ENCODE measurements at regions not wholly inside any gene's neighbourhood (a gene's known extent, or its start where the extent isn't known, plus 50 kb on each side); places are given as distances from the start of the nearest gene placed in this dataset.
A peak's percentile ranks its signal among the peaks of the same experiment; 100 is the strongest.

GRCh38 chr12:77493302-77494168 lies 337.2 kb upstream of the NAV3 start:
- no peak for DNase-seq

DNA sequence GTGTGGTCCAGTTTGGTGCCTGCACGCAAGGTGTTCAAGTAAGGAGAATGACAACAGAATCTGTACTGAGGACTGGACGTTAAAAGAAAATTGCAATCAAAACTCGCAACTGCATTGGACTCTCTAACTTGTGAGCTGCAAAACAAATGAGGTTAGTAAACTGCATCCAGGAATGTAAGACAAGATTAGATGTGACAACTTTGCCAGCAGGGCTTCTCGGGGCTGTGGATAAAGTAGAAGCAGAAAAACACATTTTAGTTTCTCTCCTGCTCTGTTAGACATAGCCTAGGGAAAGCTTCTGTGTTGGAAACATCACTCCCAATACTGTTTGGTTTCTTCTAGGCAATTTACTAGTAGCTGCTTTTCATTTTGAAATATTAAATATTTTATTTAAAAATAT lies 338.2 kb upstream of the NAV3 start:
- no peak for DNase-seq

DNA sequence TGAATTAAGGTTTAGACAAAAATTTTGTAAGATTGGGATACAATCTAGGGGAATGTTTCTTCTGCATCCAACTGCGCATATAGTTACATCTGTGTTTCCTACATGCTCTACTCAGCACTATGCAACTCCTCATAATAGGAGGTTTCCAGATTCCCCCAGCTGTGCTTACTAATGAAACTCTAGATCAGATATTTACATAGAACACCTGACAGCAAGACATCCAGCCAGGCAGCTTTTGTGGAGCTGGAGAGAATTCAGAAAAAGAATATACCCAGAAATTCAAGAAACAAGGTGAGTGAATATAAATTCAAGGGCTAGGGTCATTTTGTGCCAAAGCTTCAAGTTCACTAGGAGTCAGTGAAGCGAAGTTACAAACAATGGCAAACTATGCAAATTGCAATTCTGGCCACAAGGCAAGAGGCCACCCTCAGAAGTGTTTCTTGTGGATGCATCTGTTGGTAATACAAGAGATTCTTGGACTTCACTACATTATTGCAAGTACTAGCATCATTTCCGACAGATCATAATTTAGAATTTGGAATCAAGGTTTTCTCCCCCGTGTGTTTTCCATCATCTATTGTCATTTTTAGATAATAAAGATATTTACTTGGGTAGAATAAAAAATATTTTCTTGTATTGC lies 341.2 kb upstream of the NAV3 start:
- DNase-seq = no peak

- DNase-seq = no peak
Measured at GRCh38 chr12:77488041-77488620, 342.6 kb upstream of the NAV3 start.

- no peak for DNase-seq
Measured at GRCh38 chr12:77486872-77487271, 343.8 kb upstream of the NAV3 start.

- DNase-seq = no peak
Measured at GRCh38 chr12:77485961-77486854, 344.5 kb upstream of the NAV3 start.

GRCh38 chr12:77481687-77482086 lies 349.0 kb upstream of the NAV3 start:
- no peak for DNase-seq

- DNase-seq = no peak
Measured at GRCh38 chr12:77477907-77478533, 352.7 kb upstream of the NAV3 start.

- DNase-seq = no peak
Measured at GRCh38 chr12:77471801-77472200, 358.9 kb upstream of the NAV3 start.

DNA sequence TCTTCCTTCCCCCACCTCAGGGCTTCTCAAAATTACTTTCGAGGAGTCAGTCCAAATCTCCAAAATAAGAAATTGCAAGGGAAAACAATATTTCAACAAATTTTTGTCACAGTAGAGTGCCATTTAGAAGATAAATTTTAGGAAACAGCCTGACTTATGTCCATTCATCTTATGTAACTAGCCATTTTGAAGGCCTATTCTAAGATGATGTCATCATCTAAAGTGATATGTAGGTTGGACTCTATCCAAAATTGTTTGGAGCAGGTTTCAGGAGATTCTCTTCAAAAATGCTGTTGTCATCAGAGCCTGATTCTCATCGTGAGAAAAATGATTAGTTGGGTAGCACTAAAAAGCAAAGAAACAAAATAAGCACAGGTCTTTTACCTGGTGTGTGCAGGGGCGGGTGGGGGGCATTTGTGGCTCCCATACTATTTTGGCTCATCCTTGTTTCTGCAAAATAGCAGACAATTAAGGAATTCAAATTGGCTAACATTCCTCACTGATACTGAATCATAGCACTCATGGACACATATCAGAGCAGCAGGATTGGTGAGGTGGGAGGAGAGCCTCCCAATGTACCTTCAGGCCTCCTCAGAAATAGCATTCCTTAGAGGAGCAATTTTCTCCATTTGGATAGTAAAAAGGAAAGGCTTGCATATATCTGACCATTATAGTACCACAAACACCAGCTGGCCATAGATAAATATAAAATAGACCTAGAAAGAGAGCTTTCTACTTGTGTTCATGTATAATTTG lies 360.9 kb upstream of the NAV3 start:
- DNase-seq = no peak

- no peak for DNase-seq
Measured at GRCh38 chr12:77442633-77443032, 377.3 kb upstream of the E2F7 start.

DNA sequence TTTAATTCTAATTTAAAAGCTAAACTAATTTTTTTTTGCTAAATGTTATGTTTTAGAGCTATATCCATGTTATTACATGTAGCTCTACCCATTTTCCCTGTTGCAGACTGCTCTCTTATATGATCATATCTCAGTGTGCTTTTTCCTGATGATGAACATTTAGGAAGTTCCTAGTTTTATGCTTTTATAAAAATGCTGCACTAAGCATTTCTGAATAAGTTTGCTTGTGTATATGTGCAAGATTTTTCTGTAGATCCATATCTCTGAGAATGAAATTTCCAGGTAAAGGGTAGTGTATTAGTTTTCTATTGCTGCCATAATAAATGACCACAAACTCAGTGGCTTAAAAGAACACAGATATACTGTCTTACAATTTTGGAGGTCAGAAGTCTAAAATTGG lies 374.4 kb upstream of the E2F7 start:
- DNase-seq = no peak

DNA sequence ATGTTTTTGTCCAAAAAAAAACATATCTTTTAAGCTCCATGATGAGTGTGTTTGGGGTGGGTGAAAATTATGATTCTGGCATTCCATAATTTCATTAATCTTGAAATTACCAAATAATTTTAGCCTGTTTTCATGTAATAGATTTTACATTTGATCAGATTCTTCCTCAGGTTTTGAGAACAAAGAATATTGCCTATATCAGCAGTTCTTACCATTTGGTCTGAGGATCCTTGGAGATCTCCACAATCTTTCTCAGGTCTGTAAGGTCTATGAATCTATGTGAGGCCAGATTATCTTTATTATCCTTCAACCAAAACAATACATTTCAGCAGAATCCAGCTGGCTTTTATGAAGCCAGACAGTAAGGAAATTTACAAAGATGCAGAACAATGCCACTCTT lies 373.3 kb upstream of the E2F7 start:
- DNase-seq = no peak

DNA sequence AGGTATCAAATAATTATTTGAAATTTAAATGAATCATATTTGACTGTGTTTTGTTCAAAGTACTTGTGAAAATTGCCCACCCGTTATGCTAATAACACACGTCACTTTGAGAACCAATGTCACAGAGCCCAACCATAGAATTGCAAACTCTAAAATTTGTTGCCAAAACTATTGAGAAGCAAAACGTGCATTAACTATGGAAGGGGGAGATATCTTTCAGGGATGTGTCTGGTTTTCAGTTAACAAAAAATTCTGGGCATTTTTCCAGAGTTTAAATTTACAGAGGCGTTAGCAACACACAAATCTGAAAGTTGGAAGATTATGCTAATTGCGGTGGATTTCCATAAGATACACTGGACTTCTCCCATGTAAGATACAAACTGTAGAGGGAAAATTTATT lies 371.8 kb upstream of the E2F7 start:
- no peak for DNase-seq

DNA sequence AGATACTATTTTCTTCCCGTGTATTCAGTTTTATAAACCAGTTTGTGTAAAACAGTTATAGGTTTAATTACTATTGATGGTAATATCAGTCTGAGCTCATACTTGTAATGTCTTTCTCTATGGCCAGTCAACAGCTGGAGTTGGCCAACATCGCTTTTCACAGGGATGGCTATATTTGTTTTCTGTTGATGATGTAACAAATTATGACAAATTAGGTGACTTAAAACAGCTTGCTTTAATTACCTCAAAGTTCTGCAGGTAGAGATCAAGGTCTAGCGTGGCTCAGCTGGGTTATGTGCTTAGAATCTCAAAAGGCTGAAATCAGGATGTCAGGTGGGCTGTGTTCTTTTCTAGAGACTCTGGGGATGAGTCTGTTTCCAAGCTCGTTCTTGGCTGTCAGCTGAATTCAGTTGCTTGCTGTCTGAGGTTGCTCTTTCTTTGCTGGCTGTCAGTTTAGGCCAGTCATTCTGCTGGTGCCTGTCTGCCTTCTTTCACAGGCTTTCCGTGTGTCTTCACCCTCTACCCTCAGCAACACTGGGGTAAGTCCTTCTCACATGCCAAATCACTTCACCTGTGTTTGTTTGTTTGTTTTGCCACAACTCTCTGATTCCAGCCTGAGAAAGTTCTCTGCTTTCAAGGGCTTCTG lies 370.2 kb upstream of the E2F7 start:
- no peak for DNase-seq

DNA sequence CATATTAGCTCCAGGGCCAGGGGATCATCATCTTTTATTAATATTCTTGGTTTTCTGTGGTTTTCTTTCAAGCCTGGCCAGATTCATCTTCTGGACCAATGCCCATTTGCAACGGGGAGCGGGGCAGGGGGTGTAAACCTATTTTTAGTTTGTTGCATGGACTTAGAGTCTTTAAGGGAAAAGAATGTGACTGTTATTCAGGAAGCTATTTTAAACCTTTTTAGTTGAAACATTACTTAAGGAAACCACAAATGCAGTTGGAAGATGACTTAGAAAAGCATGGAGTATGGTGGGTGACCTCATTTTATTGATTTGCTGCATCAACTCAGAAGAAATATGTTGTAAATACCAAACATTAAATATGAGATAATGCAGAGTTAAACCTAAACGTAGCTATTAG lies 368.4 kb upstream of the E2F7 start:
- no peak for DNase-seq

GRCh38 chr12:77429426-77429825 lies 364.1 kb upstream of the E2F7 start:
- DNase-seq = no peak

DNA sequence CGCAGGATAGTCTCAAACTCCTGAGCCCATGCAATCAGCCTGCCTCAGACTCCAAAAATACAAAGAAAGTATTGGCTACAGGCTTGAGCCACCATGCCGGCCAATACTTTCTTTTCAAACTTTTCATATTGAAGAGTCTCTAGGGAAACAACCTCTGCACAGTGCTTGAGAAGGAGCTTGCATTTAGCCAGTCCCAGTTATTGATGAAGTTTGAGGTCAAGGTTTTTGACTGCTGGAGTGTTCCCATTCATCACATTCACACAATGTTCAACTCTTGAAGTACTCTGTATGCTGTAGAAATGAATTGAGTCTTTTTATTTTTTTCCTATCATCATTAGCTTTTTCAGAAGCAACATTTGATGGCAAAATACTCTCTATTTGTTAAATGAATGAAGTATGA lies 355.8 kb upstream of the E2F7 start:
- no peak for DNase-seq

DNA sequence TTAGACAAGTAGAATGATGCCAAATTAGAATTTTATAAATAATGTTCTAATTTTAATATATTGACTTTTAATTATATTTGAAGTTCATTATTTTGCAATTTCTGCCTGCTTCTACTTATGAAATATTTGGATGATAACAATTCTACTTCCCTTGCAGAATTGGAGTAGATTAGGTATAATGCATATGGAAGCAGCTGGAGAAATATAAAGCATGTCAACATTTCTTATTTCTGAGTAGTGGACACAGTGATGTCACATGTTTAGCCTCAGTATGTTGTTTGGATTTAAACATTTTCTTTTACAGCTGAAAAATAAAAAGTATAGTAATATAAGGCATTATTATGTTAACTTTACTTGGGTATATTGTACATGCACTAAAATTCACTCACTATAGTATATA lies 344.2 kb upstream of the E2F7 start:
- DNase-seq = peak in 1 of 2 donors; percentile 31

DNA sequence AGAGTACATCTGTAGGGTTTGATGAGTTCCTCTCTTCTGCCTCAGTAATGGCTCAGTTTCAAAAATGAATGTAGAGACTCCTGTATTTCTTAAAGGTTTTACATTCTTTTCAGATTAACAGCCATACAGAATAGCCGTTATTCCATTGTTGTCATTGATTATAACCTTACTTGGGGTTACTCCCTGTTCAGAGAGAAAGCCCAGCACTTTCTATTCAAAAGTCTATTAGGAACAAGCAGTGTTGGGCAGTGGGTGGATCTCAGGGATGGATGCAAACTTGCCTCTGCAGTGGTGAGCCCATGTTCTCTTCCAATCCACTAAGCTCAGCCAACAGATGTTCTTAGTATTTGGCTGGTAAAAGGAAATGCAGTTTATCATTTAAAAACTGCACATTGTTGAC lies 342.6 kb upstream of the E2F7 start:
- no peak for DNase-seq

Measured in right lung (tissue), 2 donors.